ENCODE measurements at regions not wholly inside any gene's neighbourhood (a gene's known extent, or its start where the extent isn't known, plus 50 kb on each side); places are given as distances from the start of the nearest gene placed in this dataset.

DNA sequence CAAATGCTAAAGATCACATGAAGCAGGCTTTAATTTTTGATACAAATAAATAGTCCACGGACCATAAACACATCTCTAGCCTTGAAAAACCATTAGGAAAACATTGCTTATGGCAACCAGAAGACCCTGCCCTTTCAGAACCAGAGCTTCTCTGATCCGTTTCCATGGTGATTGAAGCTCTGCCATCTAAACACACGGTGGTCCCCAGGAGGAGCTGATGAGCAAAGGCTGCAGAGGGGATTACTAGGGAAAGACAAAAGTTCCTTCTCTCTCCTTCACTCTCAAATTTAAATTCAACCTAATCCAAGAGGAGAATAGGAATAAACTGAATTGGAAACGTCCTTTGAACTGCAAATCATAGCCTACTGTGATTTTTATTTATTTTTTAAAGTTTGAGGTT is 122.0 kb upstream of the ATP10A start:
- H3K4me1 ChIP-seq: no peaks in the 10 kb centered on the region
- TF ChIP-seq, protein P1, sequence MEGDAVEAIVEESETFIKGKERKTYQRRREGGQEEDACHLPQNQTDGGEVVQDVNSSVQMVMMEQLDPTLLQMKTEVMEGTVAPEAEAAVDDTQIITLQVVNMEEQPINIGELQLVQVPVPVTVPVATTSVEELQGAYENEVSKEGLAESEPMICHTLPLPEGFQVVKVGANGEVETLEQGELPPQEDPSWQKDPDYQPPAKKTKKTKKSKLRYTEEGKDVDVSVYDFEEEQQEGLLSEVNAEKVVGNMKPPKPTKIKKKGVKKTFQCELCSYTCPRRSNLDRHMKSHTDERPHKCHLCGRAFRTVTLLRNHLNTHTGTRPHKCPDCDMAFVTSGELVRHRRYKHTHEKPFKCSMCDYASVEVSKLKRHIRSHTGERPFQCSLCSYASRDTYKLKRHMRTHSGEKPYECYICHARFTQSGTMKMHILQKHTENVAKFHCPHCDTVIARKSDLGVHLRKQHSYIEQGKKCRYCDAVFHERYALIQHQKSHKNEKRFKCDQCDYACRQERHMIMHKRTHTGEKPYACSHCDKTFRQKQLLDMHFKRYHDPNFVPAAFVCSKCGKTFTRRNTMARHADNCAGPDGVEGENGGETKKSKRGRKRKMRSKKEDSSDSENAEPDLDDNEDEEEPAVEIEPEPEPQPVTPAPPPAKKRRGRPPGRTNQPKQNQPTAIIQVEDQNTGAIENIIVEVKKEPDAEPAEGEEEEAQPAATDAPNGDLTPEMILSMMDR (IDR thresholded peaks at IDR 0.05): no peak
- intact Hi-C loops (cut with DNase I): no loop called here

DNA sequence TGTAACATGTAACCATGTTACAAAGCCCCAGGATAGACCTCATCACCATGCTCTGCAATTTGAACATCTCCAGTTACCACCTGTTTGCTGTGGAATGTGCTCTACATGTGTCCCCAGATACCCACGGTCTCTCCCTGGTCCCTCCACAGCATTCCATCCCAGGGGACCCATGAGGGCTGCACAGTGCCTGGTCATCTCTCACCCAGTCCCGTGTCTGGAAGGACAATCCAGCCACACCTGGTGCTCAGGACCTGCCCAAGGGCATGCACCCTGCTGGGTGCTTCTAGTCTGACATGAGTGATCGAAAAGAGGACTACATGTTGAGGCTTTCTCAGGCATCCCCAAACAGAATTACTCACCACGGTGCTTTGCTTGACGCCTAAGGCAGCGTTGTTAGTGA is 119.6 kb upstream of the ATP10A start:
- no peaks in the 10 kb centered on the region for H3K36me3 ChIP-seq
- no peaks in the 10 kb centered on the region for H3K4me1 ChIP-seq
- no peak overlapping the region for H3K9ac ChIP-seq (ENCODE audit: low read depth in 2 of 2, low read length in 2 of 2)
- H3K27ac ChIP-seq: no peak overlapping the region
- no peak for DNase-seq
- no peaks in the 10 kb centered on the region for H3K27me3 ChIP-seq
- TF ChIP-seq, protein P1 (IDR thresholded peaks at IDR 0.05): no peak
- no peaks in the 10 kb centered on the region for H3K9me3 ChIP-seq
- no peak overlapping the region for H3K4me3 ChIP-seq
- intact Hi-C loops (cut with DNase I): no loop called here

More for the DNA sequence above, 122.0 kb upstream of the ATP10A start:
- DNase-seq: no peak
- no peak overlapping the region for H3K27ac ChIP-seq
- H3K4me3 ChIP-seq: no peak overlapping the region
- no peaks in the 10 kb centered on the region for H3K36me3 ChIP-seq
- H3K27me3 ChIP-seq: no peaks in the 10 kb centered on the region
- no peaks in the 10 kb centered on the region for H3K9me3 ChIP-seq
- no peak overlapping the region for H3K9ac ChIP-seq (ENCODE audit: low read depth in 2 of 2, low read length in 2 of 2)

DNA sequence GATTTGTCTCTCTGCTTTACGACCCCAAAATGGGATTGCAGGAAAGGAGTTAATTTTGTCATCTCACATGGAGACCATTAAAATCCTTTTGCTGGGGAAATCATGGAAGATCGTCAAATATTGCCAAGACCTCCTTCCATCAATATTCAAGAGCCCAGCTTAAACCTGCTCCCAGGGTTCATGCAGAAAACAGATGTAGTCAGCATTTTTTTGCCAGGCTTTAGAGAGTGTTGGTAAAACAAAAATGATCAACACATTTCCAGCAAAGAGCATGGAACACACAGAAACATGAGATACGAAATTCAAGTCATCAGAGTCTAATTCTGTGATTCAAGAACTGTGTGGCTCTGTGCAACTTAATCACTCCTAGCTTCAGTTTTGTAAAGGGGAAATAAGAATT is 118.0 kb upstream of the ATP10A start:
- Histone ChIP-seq H3K4me3 (no peak overlapping the region), H3K36me3 (no peaks in the 10 kb centered on the region), H3K9me3 (no peaks in the 10 kb centered on the region), H3K27ac (no peak overlapping the region), H3K27me3 (no peaks in the 10 kb centered on the region), H3K4me1 (no peaks in the 10 kb centered on the region), H3K9ac (ENCODE audit: low read depth in 2 of 2, low read length in 2 of 2) (no peak overlapping the region)
- intact Hi-C loops (cut with DNase I): no loop called here
- TF ChIP-seq, protein P1 (IDR thresholded peaks at IDR 0.05): no peak
- DNase-seq: no peak

DNA sequence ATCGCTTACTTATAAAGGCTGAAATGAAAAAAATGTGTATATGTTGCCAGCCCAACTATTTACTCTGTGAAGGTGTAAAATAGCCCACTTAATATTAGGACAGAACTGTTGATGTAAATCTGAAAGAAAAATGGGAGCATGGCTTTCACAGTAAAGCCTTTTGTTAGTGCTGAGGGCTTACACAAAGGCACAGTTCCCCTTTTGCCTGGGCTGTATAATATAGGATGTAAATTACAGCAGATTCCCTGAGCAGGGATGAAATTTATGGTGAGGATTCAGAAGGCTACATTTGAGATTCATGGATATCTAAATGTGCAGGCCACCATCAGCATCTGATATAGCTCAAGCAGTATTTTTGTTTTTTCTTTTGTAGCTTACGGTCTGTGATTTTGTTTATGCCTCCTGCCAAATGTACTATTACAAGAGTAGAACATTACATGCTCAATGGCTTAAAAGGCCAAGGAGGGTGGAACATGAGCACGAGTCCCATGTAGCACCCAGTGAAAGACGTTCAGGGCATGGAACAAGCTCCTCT is 109.1 kb upstream of the ATP10A start:
- no peak for DNase-seq
- Histone ChIP-seq H3K27me3 (no peaks in the 10 kb centered on the region), H3K4me3 (no peak overlapping the region), H3K9me3 (no peaks in the 10 kb centered on the region), H3K27ac (no peak overlapping the region), H3K4me1 (no peaks in the 10 kb centered on the region), H3K36me3 (no peaks in the 10 kb centered on the region), H3K9ac (ENCODE audit: low read depth in 2 of 2, low read length in 2 of 2) (no peak overlapping the region)
- TF ChIP-seq, protein P1 (IDR thresholded peaks at IDR 0.05): no peak
- intact Hi-C loops (cut with DNase I): no loop called here

DNA sequence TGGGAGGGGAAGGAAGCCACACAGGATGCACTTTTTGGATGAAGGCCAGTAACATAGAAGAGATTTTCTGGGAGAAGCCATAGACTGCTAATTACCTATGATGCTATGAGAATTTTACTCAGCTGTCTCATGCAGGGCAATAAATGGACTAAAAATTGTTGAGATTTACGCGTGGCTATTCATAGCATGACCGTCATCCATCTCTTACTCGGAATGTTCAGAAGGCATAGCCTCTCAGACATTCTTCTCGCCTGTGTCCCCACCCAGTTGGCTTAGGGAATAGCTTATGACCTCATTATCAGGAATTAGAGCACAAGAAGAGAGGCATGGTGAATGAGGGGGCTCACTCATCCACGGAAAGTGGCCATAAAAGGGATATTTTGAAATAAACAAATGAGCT is 107.9 kb upstream of the ATP10A start:
- TF ChIP-seq, protein P1 (IDR thresholded peaks at IDR 0.05): no peak
- intact Hi-C loops (cut with DNase I): no loop called here

More for the DNA sequence above, 107.9 kb upstream of the ATP10A start:
- Histone ChIP-seq H3K9me3 (no peaks in the 10 kb centered on the region), H3K4me1 (no peaks in the 10 kb centered on the region), H3K9ac (ENCODE audit: low read depth in 2 of 2, low read length in 2 of 2) (no peak overlapping the region), H3K36me3 (no peaks in the 10 kb centered on the region), H3K27me3 (no peaks in the 10 kb centered on the region), H3K27ac (no peak overlapping the region), H3K4me3 (no peak overlapping the region)
- DNase-seq: no peak

All from colonic mucosa (tissue), 4 donors.